GF-D8 (cell line): ENCODE measurements at regions not wholly inside any gene's neighbourhood (a gene's known extent, or its start where the extent isn't known, plus 50 kb on each side); places are given as distances from the start of the nearest gene placed in this dataset.

Experiments
- DNase-seq: peaks from one replicate; lab custom pipeline; 2025; lab: John Stamatoyannopoulos, UW

GRCh38 chr5:171580502-171581265 lies 161.2 kb downstream of the FGF18 start:
- DNase-seq = no peak

DNA sequence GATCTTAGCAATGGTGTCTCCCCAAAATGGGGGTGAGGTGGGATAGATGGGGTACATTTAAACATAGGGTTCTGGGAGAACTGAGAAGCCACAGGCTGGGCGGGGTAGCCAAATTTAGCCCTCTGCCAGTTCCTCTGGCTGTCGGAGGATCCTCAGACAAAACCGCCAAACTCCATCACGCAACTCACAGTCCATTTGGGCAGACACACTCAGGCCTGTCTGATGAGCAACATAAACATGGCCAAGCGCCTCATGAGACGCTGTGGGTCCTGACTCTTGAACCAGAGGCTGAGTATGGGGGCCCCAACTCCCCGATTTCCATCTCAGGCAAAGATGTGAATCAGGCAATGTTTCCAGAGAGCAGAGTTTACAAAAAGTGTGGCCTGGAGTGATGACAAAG lies 162.3 kb downstream of the FGF18 start:
- no peak for DNase-seq

- DNase-seq = no peak
Measured at GRCh38 chr5:171582849-171583248, 163.4 kb downstream of the FGF18 start.

DNA sequence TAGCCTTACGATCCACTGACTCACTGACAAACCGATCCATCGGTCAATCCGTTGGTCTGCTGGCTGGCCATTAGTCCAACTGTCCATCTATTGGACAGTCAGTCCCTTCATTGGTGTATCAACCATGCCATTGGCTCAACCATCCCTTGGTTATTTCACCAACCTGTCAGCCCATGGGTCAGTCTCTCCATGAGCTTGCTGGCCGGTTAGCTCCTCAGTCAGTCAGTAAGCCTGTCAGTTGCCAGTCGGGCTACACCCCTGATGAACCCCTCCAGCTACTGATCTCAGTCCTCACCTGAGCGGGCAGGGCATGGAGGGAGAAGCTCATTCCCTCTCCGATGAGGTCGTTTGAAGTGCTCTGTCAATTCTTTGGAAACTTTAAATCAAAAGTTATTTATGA lies 166.5 kb downstream of the FGF18 start:
- DNase-seq = no peak

- DNase-seq = no peak
Measured at GRCh38 chr5:171586436-171586835, 167.0 kb downstream of the FGF18 start.

DNA sequence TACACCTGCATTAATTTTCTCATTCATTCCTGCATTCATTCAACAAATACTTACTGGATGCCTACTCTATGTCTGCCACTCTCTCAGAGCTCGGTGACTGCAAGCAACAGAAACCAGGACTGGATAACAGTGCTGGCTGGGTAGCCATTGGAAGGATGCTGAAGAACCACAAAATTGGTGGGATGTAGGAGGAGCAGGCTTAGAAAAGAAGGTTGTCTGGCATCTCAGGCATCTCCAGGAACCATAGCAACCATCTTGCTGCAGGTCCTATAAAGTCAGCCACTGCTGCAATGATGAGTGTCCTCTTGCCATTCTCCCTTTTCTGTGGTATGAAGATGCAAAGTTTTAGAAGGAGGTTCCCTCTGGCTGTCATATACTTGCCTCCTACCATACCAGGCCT lies 168.6 kb downstream of the FGF18 start:
- DNase-seq = no peak

DNA sequence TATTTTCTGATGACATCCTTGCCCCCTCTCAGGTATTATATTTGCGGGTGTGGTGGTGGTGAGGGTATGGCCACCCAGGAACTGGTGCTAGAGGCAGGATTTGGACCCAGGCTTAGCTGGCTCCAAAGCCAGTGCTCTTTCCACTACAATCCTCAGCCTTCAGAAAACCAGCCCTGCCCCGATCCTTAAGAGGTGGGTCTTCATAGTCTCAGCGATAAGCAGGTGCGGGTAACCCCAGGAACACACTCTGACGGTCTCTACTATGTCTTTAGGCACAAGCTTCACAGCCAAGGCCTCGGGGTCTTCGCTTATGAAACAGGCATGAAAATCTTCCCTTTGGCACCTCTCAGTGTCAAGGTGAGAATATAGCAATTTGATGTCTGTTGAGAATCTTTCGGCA lies 169.3 kb downstream of the FGF18 start:
- no peak for DNase-seq

GRCh38 chr5:171589461-171589860 lies 170.0 kb downstream of the FGF18 start:
- DNase-seq = no peak

DNA sequence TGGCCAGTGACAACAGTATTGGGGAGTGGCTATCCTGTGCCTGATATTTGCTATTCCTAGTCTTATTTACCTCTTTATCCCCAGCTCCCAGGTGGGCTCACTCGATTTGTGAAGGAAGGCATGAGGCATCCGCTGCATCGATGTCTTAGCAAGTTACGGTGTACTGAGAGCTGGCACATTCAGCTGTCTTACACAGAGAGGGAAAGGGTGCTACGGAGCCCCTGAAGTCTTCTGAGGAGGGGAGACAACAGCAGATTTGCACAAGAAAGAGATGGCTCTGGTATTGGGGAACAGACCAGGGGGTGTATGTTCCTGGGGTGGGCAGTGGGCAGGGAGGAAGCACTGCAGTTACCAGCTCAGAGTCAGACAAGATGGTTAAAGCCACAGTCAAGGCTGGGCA lies 172.6 kb downstream of the FGF18 start:
- DNase-seq = no peak

DNA sequence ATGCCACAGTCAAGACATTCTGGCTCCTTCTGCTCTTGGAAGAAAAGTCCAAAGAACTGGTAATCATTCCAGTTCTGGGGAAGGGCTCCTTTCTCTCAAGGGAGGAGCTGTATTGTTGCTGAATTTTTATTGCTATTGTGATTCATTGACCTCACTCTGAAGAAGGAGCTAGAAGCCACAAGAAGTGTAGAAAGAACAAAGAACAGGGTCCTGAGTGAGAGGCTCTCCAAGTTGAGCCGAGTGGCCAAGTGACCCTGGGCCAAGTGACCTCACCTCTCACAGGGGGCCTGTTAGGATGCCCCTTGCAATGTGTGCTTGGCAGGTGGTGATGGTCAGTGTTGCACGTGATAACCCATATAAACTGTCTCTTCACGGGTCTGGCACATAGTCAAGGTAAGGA lies 173.3 kb downstream of the FGF18 start:
- no peak for DNase-seq

DNA sequence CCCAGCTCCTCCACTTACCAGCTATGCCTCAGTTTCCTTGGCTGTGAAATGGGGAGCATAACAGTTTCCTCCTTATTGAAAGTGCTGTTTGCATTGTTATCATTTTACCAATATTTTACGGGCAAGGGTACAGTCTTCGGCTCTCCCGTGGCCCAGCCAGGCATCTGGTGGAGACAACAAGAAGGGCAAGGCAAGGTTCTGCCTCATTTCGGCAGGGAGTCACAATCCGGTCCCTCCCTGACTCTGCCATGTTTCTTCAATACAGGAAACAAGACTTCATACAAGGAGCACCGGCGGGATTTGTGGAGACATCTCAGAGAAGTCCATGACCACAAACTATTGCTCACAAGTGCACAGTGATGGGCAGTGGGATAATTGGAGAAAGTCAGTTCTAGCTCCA lies 174.0 kb downstream of the FGF18 start:
- no peak for DNase-seq

GRCh38 chr5:171593976-171594375 lies 174.5 kb downstream of the FGF18 start:
- no peak for DNase-seq

DNA sequence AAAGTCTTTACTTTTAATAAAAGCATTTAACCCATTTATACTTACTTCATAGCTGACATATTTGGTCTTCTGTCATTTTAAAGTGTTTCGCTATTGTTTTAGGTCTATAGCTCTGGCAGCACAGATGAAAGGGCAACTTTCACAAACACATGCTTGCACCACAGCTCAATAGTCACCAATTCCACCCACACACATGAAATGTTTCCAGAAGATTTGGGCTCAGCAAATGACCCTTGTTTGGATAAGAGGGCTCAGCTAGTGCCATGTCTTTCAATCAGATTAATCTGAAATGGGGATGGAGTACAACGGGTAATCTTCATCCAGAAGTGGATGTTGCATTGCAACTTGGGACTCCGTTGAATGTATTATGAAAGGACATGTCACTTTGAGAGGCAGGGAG lies 176.0 kb downstream of the FGF18 start:
- no peak for DNase-seq

DNA sequence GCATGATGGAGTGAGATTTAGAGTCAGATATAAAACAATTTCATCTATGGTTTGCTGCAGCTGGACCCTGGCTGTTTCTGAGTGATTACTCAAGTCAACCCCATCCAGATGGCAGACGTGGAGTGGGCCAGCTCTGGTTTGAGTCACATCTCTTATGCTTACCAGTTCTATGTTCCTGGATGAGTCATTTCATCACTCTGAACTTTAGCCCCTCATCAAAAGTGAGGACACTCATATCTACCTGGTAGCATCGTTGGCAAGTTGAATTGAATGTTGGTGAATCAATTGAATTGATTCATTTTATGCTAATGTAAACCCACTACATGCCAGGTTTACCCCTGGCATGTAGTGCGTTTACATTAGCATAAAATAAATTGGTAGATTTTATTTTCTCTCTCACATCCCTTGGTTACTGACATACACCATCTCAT lies 176.4 kb downstream of the FGF18 start:
- no peak for DNase-seq

DNA sequence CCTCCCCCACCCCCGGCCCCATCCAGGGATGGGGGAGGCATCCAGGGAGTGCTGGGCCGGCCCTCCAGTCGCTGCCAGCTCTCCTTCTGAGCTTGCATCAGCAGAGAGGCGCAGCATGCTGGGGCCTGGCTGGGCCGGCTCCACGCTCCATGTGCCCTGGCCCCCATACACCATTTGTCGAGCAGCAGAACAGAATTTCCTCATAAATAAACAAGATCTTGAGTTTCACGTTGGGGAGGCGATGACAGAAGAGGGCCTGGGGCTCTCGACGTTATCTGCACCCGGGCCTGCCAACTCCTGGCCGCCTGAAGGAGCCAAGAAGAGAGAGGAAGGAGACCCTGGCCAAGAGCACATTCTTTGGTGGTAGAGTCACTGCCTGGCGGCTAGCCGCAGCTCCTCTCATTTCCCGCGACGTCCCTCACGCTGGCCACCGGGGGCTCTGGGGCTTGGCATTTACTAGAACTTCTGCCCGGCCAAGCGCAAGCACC lies 177.0 kb downstream of the FGF18 start:
- DNase-seq = no peak

GRCh38 chr5:171597946-171598640 lies 178.6 kb downstream of the FGF18 start:
- no peak for DNase-seq

- no peak for DNase-seq
Measured at GRCh38 chr5:171598641-171599152, 179.2 kb downstream of the FGF18 start.

- DNase-seq = no peak
Measured at GRCh38 chr5:171599411-171599810, 180.0 kb downstream of the FGF18 start.

- no peak for DNase-seq
Measured at GRCh38 chr5:171599957-171600612, 180.6 kb downstream of the FGF18 start.

GRCh38 chr5:171600741-171601265 lies 181.4 kb downstream of the FGF18 start:
- peak; percentile 51 for DNase-seq

DNA sequence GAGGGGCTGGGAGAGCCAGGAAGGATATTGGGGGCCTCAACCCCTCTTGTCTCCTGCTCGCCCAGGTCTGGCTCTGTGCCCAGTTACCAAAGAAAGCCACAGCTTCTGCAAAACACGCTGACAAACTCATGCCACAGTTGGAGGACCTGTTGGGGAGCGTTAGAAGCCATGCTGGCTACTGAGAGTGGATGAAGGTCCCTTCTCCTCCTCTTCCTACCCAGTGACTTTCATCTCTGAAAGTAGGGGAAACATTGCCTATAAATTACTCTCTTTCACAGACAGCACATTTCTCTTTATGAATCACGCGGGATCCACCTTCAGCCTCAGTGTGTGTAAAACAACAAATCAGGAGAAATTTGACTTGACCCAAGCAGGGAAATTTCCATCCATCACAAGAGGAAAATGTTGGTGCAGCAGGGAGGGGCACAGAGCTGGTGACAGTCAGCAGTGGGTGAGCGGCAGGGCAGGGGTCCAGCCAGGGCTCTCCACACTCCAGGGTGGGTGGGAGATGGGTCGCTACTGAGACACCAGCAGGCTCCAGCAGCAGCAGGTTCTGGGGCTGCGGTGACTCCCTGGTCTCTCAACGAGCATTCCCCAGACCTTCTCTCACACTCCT lies 181.9 kb downstream of the FGF18 start:
- peak; percentile 76 for DNase-seq

DNA sequence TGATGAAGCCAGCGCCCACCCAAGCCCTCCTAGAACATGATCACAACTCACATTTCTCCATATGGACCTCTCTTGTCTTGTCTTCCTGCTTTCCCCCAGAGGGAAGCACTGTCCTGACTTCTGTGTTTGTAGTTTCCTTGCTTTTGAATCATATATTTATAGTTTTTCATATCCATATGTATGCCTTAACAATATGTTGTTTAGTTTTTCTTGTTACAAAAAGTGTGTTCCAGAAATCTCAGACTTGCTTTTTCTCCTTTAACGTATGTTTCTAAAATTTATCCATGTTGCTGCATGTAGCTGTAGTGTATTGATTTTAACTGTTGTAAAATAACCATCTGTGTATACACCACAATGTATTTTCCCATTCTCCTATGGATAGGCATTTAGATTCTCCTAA lies 182.0 kb upstream of the SMIM23 start:
- DNase-seq = no peak
